ENCODE measurements at regions not wholly inside any gene's neighbourhood (a gene's known extent, or its start where the extent isn't known, plus 50 kb on each side); places are given as distances from the start of the nearest gene placed in this dataset.

DNA sequence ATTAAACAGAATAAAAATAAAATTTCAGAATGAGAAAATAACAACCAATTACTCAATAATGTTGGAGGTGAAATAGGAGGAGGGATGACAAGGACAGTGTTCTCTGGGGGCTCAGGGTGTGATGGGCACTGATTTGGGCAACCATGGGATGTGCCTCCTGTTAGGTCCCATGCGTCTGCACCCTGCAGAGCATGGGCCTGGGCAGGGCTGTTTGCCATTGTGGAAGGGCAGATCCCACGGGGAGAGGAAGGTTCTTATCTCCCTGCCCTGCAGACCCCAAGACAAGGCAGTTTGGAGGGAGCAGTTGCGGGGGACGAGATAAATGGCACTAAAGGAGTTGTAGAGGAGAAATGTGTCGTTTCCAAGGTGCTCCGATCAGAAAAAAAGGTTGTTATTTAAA, 206.3 kb downstream of the THBS2 start:
- TF ChIP-seq, protein P1, sequence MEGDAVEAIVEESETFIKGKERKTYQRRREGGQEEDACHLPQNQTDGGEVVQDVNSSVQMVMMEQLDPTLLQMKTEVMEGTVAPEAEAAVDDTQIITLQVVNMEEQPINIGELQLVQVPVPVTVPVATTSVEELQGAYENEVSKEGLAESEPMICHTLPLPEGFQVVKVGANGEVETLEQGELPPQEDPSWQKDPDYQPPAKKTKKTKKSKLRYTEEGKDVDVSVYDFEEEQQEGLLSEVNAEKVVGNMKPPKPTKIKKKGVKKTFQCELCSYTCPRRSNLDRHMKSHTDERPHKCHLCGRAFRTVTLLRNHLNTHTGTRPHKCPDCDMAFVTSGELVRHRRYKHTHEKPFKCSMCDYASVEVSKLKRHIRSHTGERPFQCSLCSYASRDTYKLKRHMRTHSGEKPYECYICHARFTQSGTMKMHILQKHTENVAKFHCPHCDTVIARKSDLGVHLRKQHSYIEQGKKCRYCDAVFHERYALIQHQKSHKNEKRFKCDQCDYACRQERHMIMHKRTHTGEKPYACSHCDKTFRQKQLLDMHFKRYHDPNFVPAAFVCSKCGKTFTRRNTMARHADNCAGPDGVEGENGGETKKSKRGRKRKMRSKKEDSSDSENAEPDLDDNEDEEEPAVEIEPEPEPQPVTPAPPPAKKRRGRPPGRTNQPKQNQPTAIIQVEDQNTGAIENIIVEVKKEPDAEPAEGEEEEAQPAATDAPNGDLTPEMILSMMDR (IDR thresholded peaks at IDR 0.05): no peak
- no peak for TF ChIP-seq EP300 (IDR thresholded peaks at IDR 0.05)
- no peak for TF ChIP-seq POLR2A (IDR thresholded peaks at IDR 0.05)

Measured in stomach (tissue), 4 donors.